Tibial nerve (tissue), 4 donors: ENCODE measurements at regions not wholly inside any gene's neighbourhood (a gene's known extent, or its start where the extent isn't known, plus 50 kb on each side); places are given as distances from the start of the nearest gene placed in this dataset.

ENCODE experiments used
- EP300 ChIP-seq, 2 donors: sonication (generic); formaldehyde crosslinking; IDR thresholded peaks; one replicate each; pipeline ENCODE4 v1.6.1; 2017; ENCODE audit warnings: antibody characterized with exemption in 2 of 2, mild to moderate bottlenecking in 1 of 2
- POLR2A ChIP-seq, 2 donors: fragments of 450-650 bp; IDR thresholded peaks; one replicate each; pipeline ENCODE4 v1.6.1; 2017; ENCODE audit warnings: antibody characterized with exemption in 2 of 2, mild to moderate bottlenecking in 2 of 2, moderate library complexity in 2 of 2
- TF ChIP-seq, protein P1 (sequence below), 5 experiments: fragments of 200-600 bp in 3 of 5; fragments of 450-650 bp in 2 of 5; sonication (generic) in 3 of 5; IDR thresholded peaks; one replicate each; pipeline ENCODE4 v1.5.1; 2016 to 2019; ENCODE audit warnings: antibody characterized with exemption in 5 of 5, mild to moderate bottlenecking in 3 of 5, moderate library complexity in 2 of 5

DNA sequence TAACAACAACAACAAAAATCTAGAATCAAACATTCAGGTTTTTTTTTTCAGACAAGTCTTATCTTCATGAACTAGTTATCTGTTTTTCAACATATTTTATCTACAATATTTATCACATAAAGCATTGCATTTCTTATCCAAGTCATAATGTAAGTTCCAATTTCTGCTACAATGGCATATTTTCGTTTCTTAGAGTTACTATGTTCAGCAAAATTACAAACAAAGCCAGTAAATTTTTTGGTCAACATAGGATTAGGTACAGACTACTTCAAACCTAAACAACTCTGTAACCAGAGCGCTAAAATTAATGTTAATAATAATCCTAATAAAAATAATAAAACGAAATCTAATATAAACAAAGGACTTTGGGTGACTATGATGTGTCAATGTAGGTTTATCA lies 165.4 kb upstream of the TACR3 start:
- TF ChIP-seq, protein P1, sequence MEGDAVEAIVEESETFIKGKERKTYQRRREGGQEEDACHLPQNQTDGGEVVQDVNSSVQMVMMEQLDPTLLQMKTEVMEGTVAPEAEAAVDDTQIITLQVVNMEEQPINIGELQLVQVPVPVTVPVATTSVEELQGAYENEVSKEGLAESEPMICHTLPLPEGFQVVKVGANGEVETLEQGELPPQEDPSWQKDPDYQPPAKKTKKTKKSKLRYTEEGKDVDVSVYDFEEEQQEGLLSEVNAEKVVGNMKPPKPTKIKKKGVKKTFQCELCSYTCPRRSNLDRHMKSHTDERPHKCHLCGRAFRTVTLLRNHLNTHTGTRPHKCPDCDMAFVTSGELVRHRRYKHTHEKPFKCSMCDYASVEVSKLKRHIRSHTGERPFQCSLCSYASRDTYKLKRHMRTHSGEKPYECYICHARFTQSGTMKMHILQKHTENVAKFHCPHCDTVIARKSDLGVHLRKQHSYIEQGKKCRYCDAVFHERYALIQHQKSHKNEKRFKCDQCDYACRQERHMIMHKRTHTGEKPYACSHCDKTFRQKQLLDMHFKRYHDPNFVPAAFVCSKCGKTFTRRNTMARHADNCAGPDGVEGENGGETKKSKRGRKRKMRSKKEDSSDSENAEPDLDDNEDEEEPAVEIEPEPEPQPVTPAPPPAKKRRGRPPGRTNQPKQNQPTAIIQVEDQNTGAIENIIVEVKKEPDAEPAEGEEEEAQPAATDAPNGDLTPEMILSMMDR (IDR thresholded peaks at IDR 0.05) = no peak
- TF ChIP-seq EP300 (IDR thresholded peaks at IDR 0.05) = no peak
- TF ChIP-seq POLR2A (IDR thresholded peaks at IDR 0.05) = no peak
